B cell (primary cell): ENCODE measurements at regions not wholly inside any gene's neighbourhood (a gene's known extent, or its start where the extent isn't known, plus 50 kb on each side); places are given as distances from the start of the nearest gene placed in this dataset.
"Not testable (repeated sequence)": the region's sequence is repeated elsewhere in the genome, so short reads cannot be mapped to it uniquely, and the experiment has no call there.

Experiments
- ATAC-seq: fragments of 200-7000 bp; cut with Tn5 transposase; one replicate; pipeline ENCODE4 v1.10.0; 2021; ENCODE audit warnings: low read depth, mild to moderate bottlenecking, moderate number of reproducible peaks, moderate library complexity
- CTCF ChIA-PET: fragments of 350-600 bp; sonication (Branson Sonifier 250); formaldehyde crosslinking; loops from one replicate; lab custom pipeline; 2021; ENCODE audit warnings: antibody characterized with exemption, inconsistent platforms; lab: Charles Lee
- POLR2A ChIA-PET: fragments of 350-600 bp; sonication (Branson Sonifier 250); formaldehyde crosslinking; loops from one replicate; lab custom pipeline; 2021; ENCODE audit warnings: antibody characterized with exemption; lab: Charles Lee
- DNase-seq: peaks from one replicate; pipeline ENCODE4 v3.0.0; 2013
- H2AFZ ChIP-seq: 2 replicates; pipeline ENCODE4 v1.6.1; 2012; ENCODE audit warnings: mild to moderate bottlenecking, low read depth, low read length; ENCODE audit not compliant: insufficient read depth, poor library complexity, severe bottlenecking
- H3K27ac ChIP-seq, 2 donors: 1 replicate in 1 of 2; 2 replicates in 1 of 2; pipeline ENCODE4 v1.5.1; 2012 to 2013; ENCODE audit warnings: low read length in 2 of 2, mild to moderate bottlenecking in 2 of 2, moderate library complexity in 1 of 2
- H3K27me3 ChIP-seq, 4 experiments: fragments of 200-600 bp in 1 of 4; sonication (generic) in 1 of 4; replicated peaks in 1 of 4; 1 replicate in 2 of 4; 2 replicates in 2 of 4; pipeline versions ENCODE4 v1.6.1 to v1.7.0; 2013 to 2016; ENCODE audit warnings: low read length in 3 of 4, mild to moderate bottlenecking in 2 of 4, mixed read lengths in 1 of 4, moderate library complexity in 1 of 4; ENCODE audit not compliant: insufficient read depth in 4 of 4, control insufficient read depth in 3 of 4; ENCODE audit errors: control extremely low read depth in 1 of 4
- H3K36me3 ChIP-seq, 2 experiments: replicated peaks in 1 of 2; 1 replicate in 1 of 2; 2 replicates in 1 of 2; pipeline versions ENCODE4 v1.6.1 to v1.7.1; 2013; ENCODE audit warnings: low read length in 1 of 2; ENCODE audit not compliant: insufficient read depth in 2 of 2, control insufficient read depth in 1 of 2; ENCODE audit errors: control extremely low read depth in 1 of 2, extremely low read depth in 1 of 2
- H3K4me1 ChIP-seq, 2 donors: fragments of 200-600 bp in 1 of 2; sonication (generic) in 1 of 2; 1 replicate in 1 of 2; 2 replicates in 1 of 2; pipeline versions ENCODE4 v1.5.1 to v1.6.1; 2013 to 2017; ENCODE audit warnings: low read length in 2 of 2; ENCODE audit not compliant: control insufficient read depth in 2 of 2, insufficient read depth in 2 of 2
- H3K4me2 ChIP-seq: replicated peaks from 2 replicates; pipeline ENCODE3; 2012; ENCODE audit warnings: mild to moderate bottlenecking, low read depth, low read length; ENCODE audit not compliant: poor library complexity, severe bottlenecking
- H3K4me3 ChIP-seq, 5 experiments: fragments of 200-600 bp in 1 of 5; sonication (generic) in 1 of 5; 1 replicate in 3 of 5; 2 replicates in 2 of 5; pipeline versions ENCODE4 v1.5.1 to v1.7.0; 2011 to 2016; ENCODE audit warnings: low read length in 4 of 5, mild to moderate bottlenecking in 4 of 5, low read depth in 2 of 5, control low read depth in 1 of 5, moderate library complexity in 1 of 5; ENCODE audit not compliant: insufficient read depth in 1 of 5; ENCODE audit errors: control extremely low read depth in 1 of 5, extremely low read depth in 1 of 5
- H3K79me2 ChIP-seq: fragments of 200-600 bp; sonication (generic); one replicate; pipeline ENCODE4 v1.6.0; 2016; ENCODE audit warnings: low read length; ENCODE audit not compliant: control insufficient read depth, insufficient read depth
- H3K9ac ChIP-seq: fragments of 200-600 bp; sonication (generic); 2 replicates; pipeline ENCODE4 v1.6.1; 2017; ENCODE audit warnings: mild to moderate bottlenecking, low read length, moderate library complexity
- H3K9me3 ChIP-seq, 3 donors: one replicate each; pipeline versions ENCODE4 v1.6.1 to v1.7.1; 2013; ENCODE audit warnings: low read length in 2 of 3; ENCODE audit not compliant: control insufficient read depth in 2 of 3, insufficient read depth in 1 of 3; ENCODE audit errors: control extremely low read depth in 1 of 3
- H4K20me1 ChIP-seq: 2 replicates; pipeline ENCODE4 v1.6.0; 2012; ENCODE audit warnings: mild to moderate bottlenecking, low read length; ENCODE audit not compliant: insufficient read depth, control insufficient read depth, poor library complexity, severe bottlenecking
- H3K27ac Mint-ChIP-seq: one replicate; pipeline ENCODE4 v1.8.0; 2021; ENCODE audit warnings: mixed read lengths
- H3K27me3 Mint-ChIP-seq: one replicate; pipeline ENCODE4 v1.8.0; 2021; ENCODE audit warnings: mixed read lengths
- H3K4me1 Mint-ChIP-seq: one replicate; pipeline ENCODE4 v1.8.0; 2021; ENCODE audit warnings: mixed read lengths
- H3K4me3 Mint-ChIP-seq: one replicate; pipeline ENCODE4 v1.8.0; 2021; ENCODE audit warnings: mixed read lengths
- H3K9me3 Mint-ChIP-seq: one replicate; pipeline ENCODE4 v1.8.0; 2022; ENCODE audit warnings: mixed read lengths; ENCODE audit not compliant: insufficient read depth
- CTCF ChIP-seq: fragments of 200-600 bp; IDR thresholded peaks from one replicate; pipeline ENCODE4 v1.8.0; 2022; ENCODE audit warnings: antibody characterized with exemption, mild to moderate bottlenecking
- EZH2 ChIP-seq: IDR thresholded peaks from 2 replicates; pipeline ENCODE4 v1.6.1; 2012; ENCODE audit warnings: borderline replicate concordance, low read depth, mild to moderate bottlenecking, moderate library complexity, low read length; ENCODE audit not compliant: insufficient read depth, poor library complexity, severe bottlenecking
- WGBS: methylation state at CpG from one replicate; pipeline ENCODE4 v1.1.5; 2013; ENCODE audit warnings: missing lambda C conversion rate; ENCODE audit not compliant: insufficient coverage; 5-methylcytosine and 5-hydroxymethylcytosine counted together
- intact Hi-C: fragments of 100-400 bp; cut with micrococcal nuclease; formaldehyde crosslinking; loops from one replicate; pipeline ENCODE4 v1.10.0; 2022

- H3K4me3 Mint-ChIP-seq, result no peak overlapping the region
- CTCF ChIA-PET, result interaction anchor here (0.7 kb wide), 1 partner anchor 328 kb away, joined by 3 read pairs; no protein-coding TSS in a partner anchor
- TF ChIP-seq EZH2 (no peak), CTCF (no peak)
- Histone ChIP-seq H3K36me3 (no peaks in the 10 kb centered on the region), H3K27me3 (peaks cover 0 to 18% (median 7%) of the 10 kb centered on the region in 4 experiments), H2AFZ (no peak overlapping the region), H3K9ac (no peak overlapping the region), H3K4me1 (no peaks in the 10 kb centered on the region), H3K27ac (no peak overlapping the region), H3K9me3 (peaks cover 5 to 22% (median 12%) of the 10 kb centered on the region in 3 donors), H3K4me2 (no peak overlapping the region), H3K4me3 (no peak overlapping the region), H4K20me1 (no peaks in the 10 kb centered on the region), H3K79me2 (no peaks in the 10 kb centered on the region)
- intact Hi-C loops, result no loop called here
- peaks cover 12% of the 10 kb centered on the region for H3K9me3 Mint-ChIP-seq
- H3K27ac Mint-ChIP-seq, result no peak overlapping the region
- no peaks in the 10 kb centered on the region for H3K4me1 Mint-ChIP-seq
- POLR2A ChIA-PET, result no interaction called here
- ATAC-seq (no peak), DNase-seq (no peak)
- peaks cover 45% of the 10 kb centered on the region for H3K27me3 Mint-ChIP-seq
Observed at GRCh38 chr3:10732292-10732691, 83.7 kb upstream of the SLC6A11 start.

GRCh38 chr3:10733297-10733696 is 82.7 kb upstream of the SLC6A11 start:
- ChIA-PET POLR2A (no interaction called here), CTCF (no interaction called here)
- Histone ChIP-seq H3K36me3 (no peaks in the 10 kb centered on the region), H4K20me1 (no peaks in the 10 kb centered on the region), H3K4me3 (no peak overlapping the region), H3K9ac (no peak overlapping the region), H3K9me3 (peaks cover 5 to 22% (median 12%) of the 10 kb centered on the region in 3 donors), H3K79me2 (no peaks in the 10 kb centered on the region), H3K4me2 (no peak overlapping the region), H3K27ac (no peak overlapping the region), H3K27me3 (peaks cover 0 to 18% (median 12%) of the 10 kb centered on the region in 4 experiments), H2AFZ (no peak overlapping the region), H3K4me1 (no peaks in the 10 kb centered on the region)
- Mint-ChIP-seq H3K27ac (no peak overlapping the region), H3K9me3 (peaks cover 12% of the 10 kb centered on the region), H3K27me3 (peaks cover 48% of the 10 kb centered on the region), H3K4me3 (no peak overlapping the region), H3K4me1 (peaks cover under 1% of the 10 kb centered on the region)
- ATAC-seq (no peak), DNase-seq (no peak)
- intact Hi-C loops, result no loop called here
- TF ChIP-seq EZH2, result no peak
- TF ChIP-seq CTCF, result no peak

- H3K36me3 ChIP-seq, H3K4me1 Mint-ChIP-seq, H3K9me3 Mint-ChIP-seq, H3K27ac Mint-ChIP-seq, H3K79me2 ChIP-seq, H3K4me2 ChIP-seq, DNase-seq, H3K4me1 ChIP-seq, H3K4me3 Mint-ChIP-seq, ATAC-seq, H4K20me1 ChIP-seq, H3K27ac ChIP-seq, H3K9ac ChIP-seq, H3K4me3 ChIP-seq, intact Hi-C loops, H2AFZ ChIP-seq, POLR2A ChIA-PET: not testable (repeated sequence)
- peaks cover 0 to 22% (median 12%) of the 10 kb centered on the region in 4 experiments for H3K27me3 ChIP-seq
- CTCF ChIA-PET, result interaction anchor here (5.5 kb wide), 1 partner anchor 394 kb away, joined by 142 read pairs; no protein-coding TSS in a partner anchor
- H3K27me3 Mint-ChIP-seq, result peaks cover 54% of the 10 kb centered on the region
- no CpG with 5 or more reads among the region's 3 CpGs for WGBS
- peaks cover 5 to 22% (median 12%) of the 10 kb centered on the region in 3 donors for H3K9me3 ChIP-seq
Observed at GRCh38 chr3:10736444-10736843, 79.6 kb upstream of the SLC6A11 start.
